ENCODE measurements at regions not wholly inside any gene's neighbourhood (a gene's known extent, or its start where the extent isn't known, plus 50 kb on each side); places are given as distances from the start of the nearest gene placed in this dataset.

DNA sequence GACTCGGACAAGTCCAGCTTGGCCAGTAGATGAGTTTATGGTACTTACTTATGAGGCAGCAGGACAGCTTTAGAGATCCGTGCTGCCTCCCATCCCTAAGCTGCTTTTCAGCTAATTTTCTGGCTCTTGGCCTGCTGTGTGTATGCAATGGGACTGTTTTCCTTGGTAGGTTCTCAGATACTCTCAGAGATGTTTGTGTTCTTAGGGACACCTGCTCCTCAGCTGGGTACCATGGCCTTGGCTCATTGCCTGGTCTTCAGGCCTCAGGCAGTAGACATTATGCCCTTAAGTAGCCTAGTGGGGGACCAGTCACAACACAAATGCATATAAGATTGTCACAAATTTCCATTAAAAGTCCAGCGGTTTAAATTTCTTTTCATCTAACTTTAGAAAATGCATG lies 688.0 kb downstream of the PCDH7 start:
- no peaks in the 10 kb centered on the region for H3K4me1 Mint-ChIP-seq
- Histone ChIP-seq H4K20me1 (ENCODE audit: low read depth) (no peaks in the 10 kb centered on the region), H3K4me3 (no peak overlapping the region), H3K36me3 (no peaks in the 10 kb centered on the region), H3K9me3 (ENCODE audit: low read depth) (no peaks in the 10 kb centered on the region), H3K9ac (no peak overlapping the region), H3F3A (ENCODE audit: low read depth) (no peaks in the 10 kb centered on the region), H3K27me3 (no peaks in the 10 kb centered on the region), H3K27ac (no peak overlapping the region), H2AFZ (replicated peaks) (no peak overlapping the region), H3K4me2 (no peak overlapping the region), H3K4me1 (no peaks in the 10 kb centered on the region), H3K79me2 (ENCODE audit: low read depth) (no peaks in the 10 kb centered on the region)
- no peak overlapping the region for H3K4me3 Mint-ChIP-seq
- no peaks in the 10 kb centered on the region for H3K36me3 Mint-ChIP-seq
- H3K9me3 Mint-ChIP-seq, result no peaks in the 10 kb centered on the region
- DNase-seq (ENCODE audit: low spot score), result no peak
- no peak overlapping the region for H3K27ac Mint-ChIP-seq
- TF ChIP-seq EZH2phosphoT487 (IDR thresholded peaks at IDR 0.05) (no peak), EZH2 (IDR thresholded peaks at IDR 0.05) (no peak)
- TF ChIP-seq, protein P1, sequence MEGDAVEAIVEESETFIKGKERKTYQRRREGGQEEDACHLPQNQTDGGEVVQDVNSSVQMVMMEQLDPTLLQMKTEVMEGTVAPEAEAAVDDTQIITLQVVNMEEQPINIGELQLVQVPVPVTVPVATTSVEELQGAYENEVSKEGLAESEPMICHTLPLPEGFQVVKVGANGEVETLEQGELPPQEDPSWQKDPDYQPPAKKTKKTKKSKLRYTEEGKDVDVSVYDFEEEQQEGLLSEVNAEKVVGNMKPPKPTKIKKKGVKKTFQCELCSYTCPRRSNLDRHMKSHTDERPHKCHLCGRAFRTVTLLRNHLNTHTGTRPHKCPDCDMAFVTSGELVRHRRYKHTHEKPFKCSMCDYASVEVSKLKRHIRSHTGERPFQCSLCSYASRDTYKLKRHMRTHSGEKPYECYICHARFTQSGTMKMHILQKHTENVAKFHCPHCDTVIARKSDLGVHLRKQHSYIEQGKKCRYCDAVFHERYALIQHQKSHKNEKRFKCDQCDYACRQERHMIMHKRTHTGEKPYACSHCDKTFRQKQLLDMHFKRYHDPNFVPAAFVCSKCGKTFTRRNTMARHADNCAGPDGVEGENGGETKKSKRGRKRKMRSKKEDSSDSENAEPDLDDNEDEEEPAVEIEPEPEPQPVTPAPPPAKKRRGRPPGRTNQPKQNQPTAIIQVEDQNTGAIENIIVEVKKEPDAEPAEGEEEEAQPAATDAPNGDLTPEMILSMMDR (IDR thresholded peaks at IDR 0.05), result no peak
- no peaks in the 10 kb centered on the region for H3K27me3 Mint-ChIP-seq (ENCODE audit: insufficient read depth, low read depth)

DNA sequence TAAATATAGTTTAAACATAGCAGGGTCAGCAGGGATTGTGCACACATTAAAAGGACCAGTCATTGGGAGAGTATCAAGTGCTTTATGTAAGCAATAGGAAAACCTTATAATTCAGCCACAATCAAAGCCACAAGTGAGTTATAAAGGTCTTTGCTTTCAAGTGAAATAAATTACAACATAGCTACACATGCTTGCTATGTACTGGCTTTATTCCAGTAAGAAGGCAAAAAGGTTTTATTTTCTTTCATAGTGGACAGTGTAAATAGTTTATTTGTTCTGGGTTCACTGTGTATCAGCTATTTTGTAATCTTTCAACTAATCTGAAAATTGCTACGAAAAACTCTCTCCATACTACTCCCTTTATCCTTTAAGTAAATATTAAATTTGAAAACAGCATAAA lies 691.4 kb downstream of the PCDH7 start:
- Histone ChIP-seq H3K4me1 (no peaks in the 10 kb centered on the region), H3F3A (ENCODE audit: low read depth) (no peaks in the 10 kb centered on the region), H3K36me3 (no peaks in the 10 kb centered on the region), H3K27ac (no peak overlapping the region), H3K27me3 (no peaks in the 10 kb centered on the region), H2AFZ (replicated peaks) (no peak overlapping the region), H3K4me2 (no peak overlapping the region), H3K9me3 (ENCODE audit: low read depth) (no peaks in the 10 kb centered on the region), H4K20me1 (ENCODE audit: low read depth) (no peaks in the 10 kb centered on the region), H3K4me3 (no peak overlapping the region), H3K79me2 (ENCODE audit: low read depth) (no peaks in the 10 kb centered on the region), H3K9ac (no peak overlapping the region)
- no peak overlapping the region for H3K27ac Mint-ChIP-seq
- H3K4me1 Mint-ChIP-seq, result peaks cover 5% of the 10 kb centered on the region
- H3K36me3 Mint-ChIP-seq, result no peaks in the 10 kb centered on the region
- no peaks in the 10 kb centered on the region for H3K9me3 Mint-ChIP-seq
- TF ChIP-seq, protein P1 (IDR thresholded peaks at IDR 0.05), result no peak
- no peak for TF ChIP-seq EZH2 (IDR thresholded peaks at IDR 0.05)
- H3K4me3 Mint-ChIP-seq, result no peak overlapping the region
- H3K27me3 Mint-ChIP-seq (ENCODE audit: insufficient read depth, low read depth), result no peaks in the 10 kb centered on the region
- DNase-seq (ENCODE audit: low spot score), result no peak

DNA sequence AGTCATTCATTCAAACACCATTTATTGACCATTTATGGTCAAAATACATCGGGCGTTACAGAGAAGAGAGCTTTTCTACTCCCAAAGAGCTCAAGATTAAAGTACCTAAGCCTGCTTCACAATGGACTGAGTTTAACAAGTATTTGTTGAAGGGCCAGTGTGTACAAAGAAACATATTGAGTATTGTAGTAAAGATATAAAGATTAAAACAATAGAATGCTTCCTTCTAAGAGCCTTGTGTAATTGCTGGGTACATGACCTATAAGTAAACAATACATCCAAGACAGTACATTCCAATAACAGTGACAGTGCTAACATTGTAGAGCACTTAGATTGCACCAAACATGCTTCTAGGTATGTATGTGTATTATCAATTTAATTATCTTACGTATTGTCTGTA lies 695.5 kb downstream of the PCDH7 start:
- Histone ChIP-seq H3K4me3 (no peak overlapping the region), H3K4me2 (no peak overlapping the region), H3K27ac (no peak overlapping the region), H3K4me1 (no peaks in the 10 kb centered on the region), H2AFZ (replicated peaks) (no peak overlapping the region), H3K27me3 (no peaks in the 10 kb centered on the region), H3K9ac (no peak overlapping the region), H3F3A (ENCODE audit: low read depth) (no peaks in the 10 kb centered on the region), H3K79me2 (ENCODE audit: low read depth) (no peaks in the 10 kb centered on the region), H3K9me3 (ENCODE audit: low read depth) (no peaks in the 10 kb centered on the region), H4K20me1 (ENCODE audit: low read depth) (no peaks in the 10 kb centered on the region), H3K36me3 (no peaks in the 10 kb centered on the region)
- peaks cover 15% of the 10 kb centered on the region for H3K4me1 Mint-ChIP-seq
- H3K9me3 Mint-ChIP-seq, result no peaks in the 10 kb centered on the region
- no peaks in the 10 kb centered on the region for H3K27me3 Mint-ChIP-seq (ENCODE audit: insufficient read depth, low read depth)
- H3K27ac Mint-ChIP-seq, result no peak overlapping the region
- no peak for DNase-seq (ENCODE audit: low spot score)
- no peaks in the 10 kb centered on the region for H3K36me3 Mint-ChIP-seq
- TF ChIP-seq EZH2phosphoT487 (IDR thresholded peaks at IDR 0.05) (no peak), EZH2 (IDR thresholded peaks at IDR 0.05) (no peak)
- TF ChIP-seq, protein P1 (IDR thresholded peaks at IDR 0.05), result no peak
- no peak overlapping the region for H3K4me3 Mint-ChIP-seq

DNA sequence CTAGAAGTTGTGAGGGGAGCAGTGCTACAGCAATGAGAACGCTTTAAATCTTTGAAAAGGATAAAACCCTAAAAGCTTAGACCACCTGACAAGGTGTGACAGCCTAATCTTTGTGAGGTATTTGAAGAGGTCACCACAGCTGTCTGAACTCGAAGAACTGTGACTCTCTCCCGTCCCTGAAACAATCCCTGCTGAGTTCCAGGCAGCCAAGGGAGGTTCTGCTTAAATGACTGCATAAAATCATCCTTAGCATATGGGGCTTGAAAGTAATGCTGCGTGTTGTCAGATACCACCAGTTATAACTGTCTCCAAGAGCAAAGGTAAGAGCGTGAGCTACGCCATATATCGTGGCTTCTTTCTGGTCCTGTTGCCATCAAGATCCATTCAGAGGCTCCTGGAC lies 696.3 kb downstream of the PCDH7 start:
- H3K36me3 ChIP-seq, result no peaks in the 10 kb centered on the region
- H2AFZ ChIP-seq (replicated peaks), result peak overlapping the region; percentile 17
- no peaks in the 10 kb centered on the region for H3K9me3 ChIP-seq (ENCODE audit: low read depth)
- no peaks in the 10 kb centered on the region for H3K27me3 ChIP-seq
- Mint-ChIP-seq H3K36me3 (no peaks in the 10 kb centered on the region), H3K4me1 (peaks cover 15% of the 10 kb centered on the region), H3K27me3 (ENCODE audit: insufficient read depth, low read depth) (no peaks in the 10 kb centered on the region), H3K9me3 (no peaks in the 10 kb centered on the region), H3K27ac (peak overlapping the region; percentile 42), H3K4me3 (no peak overlapping the region)
- no peak overlapping the region for H3K4me2 ChIP-seq
- DNase-seq (ENCODE audit: low spot score), result no peak
- H3K79me2 ChIP-seq (ENCODE audit: low read depth), result no peaks in the 10 kb centered on the region
- H3K4me3 ChIP-seq, result no peak overlapping the region
- H3K4me1 ChIP-seq, result no peaks in the 10 kb centered on the region
- H3K27ac ChIP-seq, result no peak overlapping the region
- TF ChIP-seq, protein P1 (IDR thresholded peaks at IDR 0.05), result no peak
- TF ChIP-seq EZH2phosphoT487 (IDR thresholded peaks at IDR 0.05), result no peak
- TF ChIP-seq EZH2 (IDR thresholded peaks at IDR 0.05), result no peak
- H4K20me1 ChIP-seq (ENCODE audit: low read depth), result no peaks in the 10 kb centered on the region
- no peaks in the 10 kb centered on the region for H3F3A ChIP-seq (ENCODE audit: low read depth)
- H3K9ac ChIP-seq, result no peak overlapping the region

Data from neural progenitor cell (in vitro differentiated cells).